ENCODE measurements at regions not wholly inside any gene's neighbourhood (a gene's known extent, or its start where the extent isn't known, plus 50 kb on each side); places are given as distances from the start of the nearest gene placed in this dataset.

- Histone ChIP-seq H3K9me3 (ENCODE audit: low read length) (no peaks in the 10 kb centered on the region), H3K27ac (ENCODE audit: low read depth, low read length, poor library complexity, severe bottlenecking) (no peak overlapping the region), H3K4me3 (ENCODE audit: low read depth, low read length, poor library complexity, severe bottlenecking) (no peak overlapping the region), H3K4me1 (ENCODE audit: insufficient read depth, low read length, poor library complexity, severe bottlenecking) (no peaks in the 10 kb centered on the region), H3K9me2 (ENCODE audit: insufficient read depth, low read length) (no peaks in the 10 kb centered on the region), H2AFZ (ENCODE audit: low read length) (no peak overlapping the region), H4K20me1 (ENCODE audit: insufficient read depth, low read length) (no peaks in the 10 kb centered on the region), H3K36me3 (ENCODE audit: insufficient read depth, low read length) (no peaks in the 10 kb centered on the region), H3K79me2 (ENCODE audit: insufficient read depth, low read depth, low read length) (no peaks in the 10 kb centered on the region), H3K4me2 (ENCODE audit: low read length) (no peak overlapping the region)
- no TSS peak for BruUV-seq (replicated peaks)
- no peak for DNase-seq (ENCODE audit: low spot score)
- no peak for TF ChIP-seq CTCF (conservative IDR thresholded peaks at IDR 0.05; ENCODE audit: low read length)
- CTCF ChIA-PET (ENCODE audit: unreplicated experiment): no interaction called here
- POLR2A ChIA-PET: no interaction called here
- intact Hi-C loops (cut with micrococcal nuclease; ENCODE audit: unreplicated experiment): no loop called here
These were observed 163.8 kb upstream of the ARHGEF26 start for GRCh38 chr3:153957421-153957820.

- Histone ChIP-seq H3K4me2 (ENCODE audit: low read length) (no peak overlapping the region), H3K9me2 (ENCODE audit: insufficient read depth, low read length) (no peaks in the 10 kb centered on the region), H3K4me1 (ENCODE audit: insufficient read depth, low read length, poor library complexity, severe bottlenecking) (no peaks in the 10 kb centered on the region), H3K9me3 (ENCODE audit: low read length) (no peaks in the 10 kb centered on the region), H4K20me1 (ENCODE audit: insufficient read depth, low read length) (no peaks in the 10 kb centered on the region), H2AFZ (ENCODE audit: low read length) (no peak overlapping the region), H3K36me3 (ENCODE audit: insufficient read depth, low read length) (no peaks in the 10 kb centered on the region), H3K4me3 (ENCODE audit: low read depth, low read length, poor library complexity, severe bottlenecking) (no peak overlapping the region), H3K79me2 (ENCODE audit: insufficient read depth, low read depth, low read length) (no peaks in the 10 kb centered on the region), H3K27ac (ENCODE audit: low read depth, low read length, poor library complexity, severe bottlenecking) (no peak overlapping the region)
- no TSS peak for BruUV-seq (replicated peaks)
- POLR2A ChIA-PET: interaction anchor here (0.6 to 0.7 kb wide), 2 partner anchors 109 to 245 kb away, joined by 3 to 4 read pairs; no protein-coding TSS in a partner anchor
- TF ChIP-seq CTCF (conservative IDR thresholded peaks at IDR 0.05; ENCODE audit: low read length) (no peak), EZH2phosphoT487 (IDR thresholded peaks at IDR 0.05; ENCODE audit: borderline replicate concordance, low read depth, low read length) (no peak)
- no peak for DNase-seq (ENCODE audit: low spot score)
- CTCF ChIA-PET (ENCODE audit: unreplicated experiment): no interaction called here
- intact Hi-C loops (cut with micrococcal nuclease; ENCODE audit: unreplicated experiment): no loop called here
These were observed 162.3 kb upstream of the ARHGEF26 start for GRCh38 chr3:153958635-153959595.

- H3K4me2 ChIP-seq (ENCODE audit: low read length): no peak overlapping the region
- no peak overlapping the region for H2AFZ ChIP-seq (ENCODE audit: low read length)
- H4K20me1 ChIP-seq (ENCODE audit: insufficient read depth, low read length): no peaks in the 10 kb centered on the region
- no peak for TF ChIP-seq EZH2phosphoT487 (IDR thresholded peaks at IDR 0.05; ENCODE audit: borderline replicate concordance, low read depth, low read length)
- TF ChIP-seq CTCF (conservative IDR thresholded peaks at IDR 0.05; ENCODE audit: low read length): no peak
- ChIA-PET CTCF (ENCODE audit: unreplicated experiment) (no interaction called here), POLR2A (no interaction called here)
- no peak for DNase-seq (ENCODE audit: low spot score)
- no peaks in the 10 kb centered on the region for H3K79me2 ChIP-seq (ENCODE audit: insufficient read depth, low read depth, low read length)
- H3K9me3 ChIP-seq (ENCODE audit: low read length): no peaks in the 10 kb centered on the region
- no peaks in the 10 kb centered on the region for H3K4me1 ChIP-seq (ENCODE audit: insufficient read depth, low read length, poor library complexity, severe bottlenecking)
- no peaks in the 10 kb centered on the region for H3K9me2 ChIP-seq (ENCODE audit: insufficient read depth, low read length)
- H3K36me3 ChIP-seq (ENCODE audit: insufficient read depth, low read length): no peaks in the 10 kb centered on the region
- H3K4me3 ChIP-seq (ENCODE audit: low read depth, low read length, poor library complexity, severe bottlenecking): no peak overlapping the region
- intact Hi-C loops (cut with micrococcal nuclease; ENCODE audit: unreplicated experiment): no loop called here
- BruUV-seq (replicated peaks): no TSS peak
- no peak overlapping the region for H3K27ac ChIP-seq (ENCODE audit: low read depth, low read length, poor library complexity, severe bottlenecking)
These were observed 160.6 kb upstream of the ARHGEF26 start for GRCh38 chr3:153960458-153961074.
